ENCODE measurements at regions not wholly inside any gene's neighbourhood (a gene's known extent, or its start where the extent isn't known, plus 50 kb on each side); places are given as distances from the start of the nearest gene placed in this dataset.

DNA sequence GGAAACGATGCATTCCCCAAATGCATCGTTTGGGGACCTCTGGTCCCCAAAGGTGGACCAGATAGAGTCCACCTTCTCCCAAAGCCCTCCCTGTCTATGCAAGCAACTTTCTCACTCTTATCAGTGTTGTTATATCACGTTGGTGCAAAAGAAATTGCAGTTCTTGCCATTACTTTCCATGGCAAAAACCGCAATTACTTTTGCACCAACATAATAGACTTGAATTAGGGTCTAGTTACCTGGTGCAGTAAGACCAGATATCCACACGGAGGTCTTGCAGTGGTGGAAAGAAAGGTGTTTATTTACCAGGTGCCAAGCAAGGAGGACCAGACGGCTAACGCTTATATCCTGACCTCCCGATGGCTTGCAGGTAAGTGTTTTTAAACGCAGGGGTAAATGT is 129.0 kb downstream of the MIAT start:
- H3K27ac ChIP-seq = no peak overlapping the region
- no peak for DNase-seq
- intact Hi-C loops (cut with DNase I) = no loop called here
- no peak for TF ChIP-seq POLR2A (IDR thresholded peaks at IDR 0.05)
- TF ChIP-seq CTCF (IDR thresholded peaks at IDR 0.05) = no peak
- H3K9me3 ChIP-seq = no peaks in the 10 kb centered on the region
- H3K36me3 ChIP-seq = peaks cover 0 to 5% of the 10 kb centered on the region in 2 donors
- H3K27me3 ChIP-seq = no peaks in the 10 kb centered on the region
- no peaks in the 10 kb centered on the region for H3K4me1 ChIP-seq
- WGBS, 2 donors = 88% methylated on average over 9 of the region's 9 CpGs
- no peak overlapping the region for H3K4me3 ChIP-seq (replicated peaks in 1 of 3)

- Histone ChIP-seq H3K27me3 (no peaks in the 10 kb centered on the region), H3K4me3 (replicated peaks in 1 of 3) (no peak overlapping the region), H3K9me3 (no peaks in the 10 kb centered on the region), H3K4me1 (no peaks in the 10 kb centered on the region), H3K27ac (no peak overlapping the region), H3K36me3 (peaks cover 0 to 5% of the 10 kb centered on the region in 2 donors)
- intact Hi-C loops (cut with DNase I) = no loop called here
- DNase-seq = no peak
- 89 to 90% methylated on average over 6 of the region's 6 CpGs for WGBS, 2 donors
- TF ChIP-seq CTCF (IDR thresholded peaks at IDR 0.05) (no peak), POLR2A (IDR thresholded peaks at IDR 0.05) (no peak)
Measured at GRCh38 chr22:26789951-26790350, 132.6 kb downstream of the MIAT start.

GRCh38 chr22:26792522-26792921 is 135.1 kb downstream of the MIAT start:
- DNase-seq = no peak
- H3K27ac ChIP-seq = no peak overlapping the region
- H3K9me3 ChIP-seq = no peaks in the 10 kb centered on the region
- no peak overlapping the region for H3K4me3 ChIP-seq (replicated peaks in 1 of 3)
- 97 to 98% methylated on average over 8 of the region's 8 CpGs for WGBS, 2 donors
- H3K4me1 ChIP-seq = no peaks in the 10 kb centered on the region
- intact Hi-C loops (cut with DNase I) = no loop called here
- no peak for TF ChIP-seq POLR2A (IDR thresholded peaks at IDR 0.05)
- no peak for TF ChIP-seq CTCF (IDR thresholded peaks at IDR 0.05)
- H3K27me3 ChIP-seq = no peaks in the 10 kb centered on the region
- peaks cover 0 to 5% of the 10 kb centered on the region in 2 donors for H3K36me3 ChIP-seq

DNA sequence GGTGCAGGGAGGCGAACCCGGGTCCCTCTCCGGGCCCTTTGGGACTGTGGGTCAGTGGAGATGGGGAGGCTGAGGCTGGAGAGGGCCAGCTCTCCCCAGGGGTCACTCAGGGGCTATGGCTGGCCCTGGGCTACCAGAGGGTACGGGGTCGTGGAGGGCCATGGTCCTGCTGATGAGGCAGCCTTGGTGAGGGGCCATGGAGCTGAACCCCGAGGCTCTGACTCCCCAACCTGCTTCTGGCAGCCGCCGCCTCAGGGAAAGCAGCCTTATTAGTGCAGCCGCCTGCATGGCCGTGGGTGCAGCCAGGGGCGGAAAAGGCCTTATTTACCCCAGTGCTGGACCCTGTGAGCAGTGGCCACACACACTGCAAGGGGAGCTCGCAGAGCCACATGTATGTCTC is 139.4 kb downstream of the MIAT start:
- Histone ChIP-seq H3K9me3 (no peaks in the 10 kb centered on the region), H3K4me3 (replicated peaks in 1 of 3) (no peak overlapping the region), H3K27me3 (no peaks in the 10 kb centered on the region), H3K36me3 (no peaks in the 10 kb centered on the region), H3K27ac (no peak overlapping the region), H3K4me1 (no peaks in the 10 kb centered on the region)
- 97% methylated on average over 12 of the region's 12 CpGs; no CpG with 5 or more reads in 1 of the 2 donors for whole genome bisulfite sequencing, 2 donors
- TF ChIP-seq POLR2A (IDR thresholded peaks at IDR 0.05) = no peak
- TF ChIP-seq CTCF (IDR thresholded peaks at IDR 0.05) = no peak
- DNase-seq = no peak
- intact Hi-C loops (cut with DNase I) = no loop called here

DNA sequence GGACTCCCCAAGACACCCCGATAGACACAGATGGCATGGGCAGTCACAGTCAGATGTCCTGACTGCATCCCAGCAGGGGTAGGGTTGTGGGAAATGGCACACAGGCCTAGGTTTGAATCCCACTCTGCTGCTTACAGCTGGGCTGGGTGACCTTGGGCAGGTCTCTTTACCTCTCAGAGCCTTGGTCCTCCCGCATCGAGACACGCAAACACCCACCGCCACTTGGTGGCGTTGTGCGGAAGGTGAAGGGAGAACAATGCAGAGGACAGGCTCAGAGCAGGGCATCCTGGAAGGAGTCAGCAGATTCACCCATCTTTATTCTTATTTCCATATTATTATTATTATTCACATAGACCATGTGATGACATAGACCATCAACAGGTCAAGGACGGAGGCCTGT is 140.5 kb downstream of the MIAT start:
- 97 to 98% methylated on average over 8 of the region's 8 CpGs for WGBS, 2 donors
- no peak for DNase-seq
- Histone ChIP-seq H3K4me3 (replicated peaks in 1 of 3) (no peak overlapping the region), H3K36me3 (no peaks in the 10 kb centered on the region), H3K9me3 (no peaks in the 10 kb centered on the region), H3K27me3 (no peaks in the 10 kb centered on the region), H3K4me1 (no peaks in the 10 kb centered on the region), H3K27ac (no peak overlapping the region)
- intact Hi-C loops (cut with DNase I) = no loop called here
- TF ChIP-seq CTCF (IDR thresholded peaks at IDR 0.05) = no peak
- no peak for TF ChIP-seq POLR2A (IDR thresholded peaks at IDR 0.05)
